HepG2 (cell line): ENCODE measurements at regions not wholly inside any gene's neighbourhood (a gene's known extent, or its start where the extent isn't known, plus 50 kb on each side); places are given as distances from the start of the nearest gene placed in this dataset.
A peak's percentile ranks its signal among the peaks of the same experiment; 100 is the strongest.
"Not testable (repeated sequence)": the region's sequence is repeated elsewhere in the genome, so short reads cannot be mapped to it uniquely, and the experiment has no call there.

ENCODE experiments used
- ATAC-seq: fragments of 200-7000 bp; cut with Tn5 transposase; 3 replicates; pipeline ENCODE4 v1.9.1; 2020; ENCODE audit warnings: mild to moderate bottlenecking, moderate library complexity
- BruUV-seq: library from RNA; stranded (reverse); fragments of 400-500 nt; replicated peaks from 2 replicates; lab custom pipeline; 2021; lab: Mats Ljungman, UMichigan
- CTCF ChIA-PET: fragments of 300-600 bp; formaldehyde crosslinking; extraction: SDS; loops from one replicate; lab custom pipeline; 2021; ENCODE audit warnings: low total read pairs, inconsistent platforms, low intra/inter-chr PET ratio; lab: Yijun Ruan, JAX
- POLR2A ChIA-PET: fragments of 350-600 bp; sonication (Branson Sonifier 250); formaldehyde crosslinking; loops from one replicate; lab custom pipeline; 2020; ENCODE audit warnings: antibody characterized with exemption, inconsistent platforms; lab: Yijun Ruan, JAX
- DNase-seq: peaks from one replicate; pipeline ENCODE4 v3.0.0-alpha.2; 2015; ENCODE audit warnings: low spot score
- FAIRE-seq: peaks from 3 replicates; lab custom pipeline; 2011; peaks lifted over from hg19 to GRCh38; lab: Jason Lieb, UNC
- H2AFZ ChIP-seq: one replicate; pipeline ENCODE4 v1.6.1; 2011; ENCODE audit warnings: low read length, inconsistent platforms
- H3K27ac ChIP-seq: fragments of 300-600 bp; 3 replicates; pipeline ENCODE4 v1.8.0; 2011; ENCODE audit warnings: mixed run types, mild to moderate bottlenecking, mixed read lengths, low read length, inconsistent platforms; ENCODE audit not compliant: insufficient read depth; ENCODE audit errors: extremely low read length
- H3K27me3 ChIP-seq, 2 experiments: fragments of 200-600 bp in 1 of 2; 2 replicates in 1 of 2; 3 replicates in 1 of 2; pipeline versions ENCODE4 v1.6.0 to v1.8.0; 2011; ENCODE audit warnings: low read length in 2 of 2, mild to moderate bottlenecking in 2 of 2, moderate library complexity in 2 of 2, inconsistent platforms in 1 of 2; ENCODE audit not compliant: insufficient read depth in 2 of 2, control insufficient read depth in 1 of 2
- H3K36me3 ChIP-seq, 2 experiments: fragments of 200-600 bp in 1 of 2; replicated peaks in 1 of 2; 2 replicates in 1 of 2; 3 replicates in 1 of 2; pipeline versions ENCODE4 v1.5.1 to v1.8.0; 2011; ENCODE audit warnings: low read length in 2 of 2, inconsistent platforms in 1 of 2; ENCODE audit not compliant: insufficient read depth in 2 of 2, control insufficient read depth in 1 of 2
- H3K4me1 ChIP-seq: 2 replicates; pipeline ENCODE4 v1.5.1; 2012; ENCODE audit warnings: low read length, inconsistent platforms; ENCODE audit not compliant: insufficient read depth
- H3K4me2 ChIP-seq: 2 replicates; pipeline ENCODE4 v1.6.0; 2011; ENCODE audit warnings: low read depth, low read length, inconsistent platforms
- H3K4me3 ChIP-seq, 3 experiments: fragments of 200-600 bp in 1 of 3; sonication (generic), shearing (Covaris generic) in 1 of 3; replicated peaks in 1 of 3; 2 replicates each; pipeline ENCODE4 v1.5.1; 2011 to 2016; ENCODE audit warnings: low read length in 3 of 3, inconsistent platforms in 2 of 3, low read depth in 2 of 3, mild to moderate bottlenecking in 2 of 3, control low read depth in 1 of 3, mixed read lengths in 1 of 3; ENCODE audit not compliant: insufficient read depth in 1 of 3
- H3K79me2 ChIP-seq: one replicate; pipeline ENCODE4 v1.6.1; 2011; ENCODE audit warnings: low read length, inconsistent platforms; ENCODE audit not compliant: insufficient read depth
- H3K9ac ChIP-seq: 2 replicates; pipeline ENCODE4 v1.6.0; 2011; ENCODE audit warnings: mild to moderate bottlenecking, low read depth, low read length, inconsistent platforms; ENCODE audit not compliant: insufficient read depth
- H3K9me3 ChIP-seq: 2 replicates; pipeline ENCODE4 v1.5.1; 2012; ENCODE audit warnings: mild to moderate bottlenecking, low read length
- H4K20me1 ChIP-seq: 2 replicates; pipeline ENCODE4 v1.6.0; 2011; ENCODE audit warnings: inconsistent platforms, mild to moderate bottlenecking, low read length, moderate library complexity; ENCODE audit not compliant: insufficient read depth
- MYC ChIP-seq: sonication (generic); formaldehyde crosslinking; IDR thresholded peaks from 2 replicates; pipeline ENCODE4 v1.9.0; 2021; ENCODE audit warnings: missing genetic modification reagents, borderline replicate concordance
- SP5 ChIP-seq: IDR thresholded peaks from 2 replicates; pipeline ENCODE4 v1.6.1; 2016; ENCODE audit warnings: low read depth, borderline replicate concordance
- WGBS: methylation state at CpG from one replicate; pipeline ENCODE4 v1.1.6; 2017; ENCODE audit warnings: low lambda C conversion rate; 5-methylcytosine and 5-hydroxymethylcytosine counted together
- in situ Hi-C: cut with HindIII; loops from 2 replicates; pipeline ENCODE4 v1.10.0; 2017; ENCODE audit warnings: low pct_unique_long_range_greater_than_20kb; ENCODE audit not compliant: extremely low pct_ligation_motif_present
- intact Hi-C: fragments of 100-400 bp; cut with micrococcal nuclease; formaldehyde crosslinking; loops from one replicate; pipeline ENCODE4 v1.10.0; 2022; ENCODE audit not compliant: unreplicated experiment
- TF ChIP-seq, protein P1 (sequence below), 2 experiments: sonication (generic) in 1 of 2; formaldehyde crosslinking in 1 of 2; IDR thresholded peaks; 2 replicates each; pipeline versions ENCODE4 v1.5.1 to v1.6.1; 2011 to 2020; ENCODE audit warnings: borderline replicate concordance in 1 of 2, low read depth in 1 of 2, low read length in 1 of 2, mild to moderate bottlenecking in 1 of 2, missing genetic modification reagents in 1 of 2, moderate library complexity in 1 of 2

DNA sequence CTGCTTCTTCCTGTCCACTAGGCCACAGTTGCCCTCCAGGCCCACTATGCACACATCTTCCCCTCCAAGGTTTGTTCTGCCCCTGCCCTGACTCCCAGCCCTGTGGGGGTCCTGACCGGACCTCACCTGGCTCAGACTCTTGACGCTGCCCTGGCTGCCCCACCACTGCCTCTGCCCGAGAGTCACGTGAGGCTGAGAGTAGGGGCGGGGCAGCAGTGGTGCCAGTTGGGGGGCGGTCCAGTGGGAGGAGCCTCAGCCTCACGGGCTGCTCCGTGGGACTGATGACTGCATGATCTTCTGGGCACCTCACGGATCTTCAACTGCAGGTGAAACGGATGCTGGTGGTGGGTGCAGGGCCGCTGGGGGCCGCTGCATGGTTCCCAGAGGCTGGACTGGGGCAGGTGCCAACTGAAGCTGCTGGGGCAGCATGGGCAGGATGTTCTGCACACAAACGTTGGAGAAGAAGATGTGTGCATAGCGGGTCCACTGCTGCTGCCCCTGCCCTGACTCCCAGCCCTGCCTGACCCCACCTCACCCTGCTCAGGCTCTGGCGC is 77.6 kb downstream of the HHIPL2 start:
- intact Hi-C loops, ATAC-seq, BruUV-seq, H3K9ac ChIP-seq, H3K79me2 ChIP-seq, H3K4me3 ChIP-seq: not testable (repeated sequence)
- TF ChIP-seq SP5 = 0 out of 2 replicates have a peak, but pooled peaks have one; percentile 16
- 0 out of 2 replicates have a peak, but pooled peaks have one; percentile 17 for TF ChIP-seq MYC (CRISPR knock-in tag)
- TF ChIP-seq, protein P1, sequence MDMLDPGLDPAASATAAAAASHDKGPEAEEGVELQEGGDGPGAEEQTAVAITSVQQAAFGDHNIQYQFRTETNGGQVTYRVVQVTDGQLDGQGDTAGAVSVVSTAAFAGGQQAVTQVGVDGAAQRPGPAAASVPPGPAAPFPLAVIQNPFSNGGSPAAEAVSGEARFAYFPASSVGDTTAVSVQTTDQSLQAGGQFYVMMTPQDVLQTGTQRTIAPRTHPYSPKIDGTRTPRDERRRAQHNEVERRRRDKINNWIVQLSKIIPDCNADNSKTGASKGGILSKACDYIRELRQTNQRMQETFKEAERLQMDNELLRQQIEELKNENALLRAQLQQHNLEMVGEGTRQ (IDR thresholded peaks at IDR 0.05; ENCODE audit: low read depth, low read length) = not testable (repeated sequence)
- TF ChIP-seq, protein P1 (CRISPR knock-in tag; IDR thresholded peaks at IDR 0.05; ENCODE audit: borderline replicate concordance) = peak; percentile 68; the same call in 1 of the 2 replicates
- TF ChIP-seq, all 625 proteins: peak for 3; not testable (repeated sequence) for 622
- FAIRE-seq, POLR2A ChIA-PET, H2AFZ ChIP-seq, H3K36me3 ChIP-seq, CTCF ChIA-PET, DNase-seq, H3K9me3 ChIP-seq, H4K20me1 ChIP-seq, H3K27me3 ChIP-seq, H3K27ac ChIP-seq: not testable (repeated sequence)
- Histone ChIP-seq H3K4me1 (peaks cover 21% of the 10 kb centered on the region), H3K4me2 (peak overlapping the region; percentile 23; the same call in 1 of the 2 replicates)
- no CpG with 5 or more reads among the region's 15 CpGs for WGBS
- in situ Hi-C loops = loop anchor here (25.0 kb wide), 1 partner anchor 617 kb away; no protein-coding TSS in a partner anchor
